MCF 10A (cell line): ENCODE measurements at regions not wholly inside any gene's neighbourhood (a gene's known extent, or its start where the extent isn't known, plus 50 kb on each side); places are given as distances from the start of the nearest gene placed in this dataset.

Experiments used
- BruUV-seq: library from RNA; stranded (reverse); fragments of 400-500 nt; replicated peaks from 2 replicates; lab custom pipeline; 2021; lab: Mats Ljungman, UMichigan
- CTCF ChIA-PET: fragments of 300-600 bp; sonication (Branson Sonifier 250); formaldehyde crosslinking; extraction: SDS; loops from one replicate; lab custom pipeline; 2021; ENCODE audit warnings: antibody characterized with exemption, inconsistent platforms; lab: Yijun Ruan, JAX
- POLR2A ChIA-PET: fragments of 300-600, 350-650 bp; sonication (Branson Sonifier 250); formaldehyde crosslinking; extraction: SDS; loops from one replicate; lab custom pipeline; 2020; ENCODE audit warnings: antibody characterized with exemption, inconsistent platforms; lab: Yijun Ruan, JAX
- DNase-seq: peaks from one replicate; pipeline ENCODE4 v3.0.0-alpha.2; 2018; ENCODE audit not compliant: unreplicated experiment
- H3K27ac Mint-ChIP-seq: one replicate; pipeline ENCODE4 v1.8.0; 2022; ENCODE audit warnings: mild to moderate bottlenecking, low read depth, mixed read lengths; ENCODE audit not compliant: unreplicated experiment
- H3K27me3 Mint-ChIP-seq: one replicate; pipeline ENCODE4 v1.8.0; 2022; ENCODE audit warnings: mixed read lengths; ENCODE audit not compliant: insufficient read depth, unreplicated experiment
- H3K36me3 Mint-ChIP-seq: one replicate; pipeline ENCODE4 v1.8.0; 2022; ENCODE audit warnings: mild to moderate bottlenecking, moderate library complexity, mixed read lengths; ENCODE audit not compliant: insufficient read depth, unreplicated experiment
- H3K4me1 Mint-ChIP-seq: one replicate; pipeline ENCODE4 v1.8.0; 2022; ENCODE audit warnings: mixed read lengths; ENCODE audit not compliant: insufficient read depth, unreplicated experiment
- H3K4me3 Mint-ChIP-seq: one replicate; pipeline ENCODE4 v1.8.0; 2022; ENCODE audit warnings: mild to moderate bottlenecking, moderate library complexity, mixed read lengths; ENCODE audit not compliant: unreplicated experiment
- H3K9me3 Mint-ChIP-seq: one replicate; pipeline ENCODE4 v1.8.0; 2022; ENCODE audit warnings: mixed read lengths; ENCODE audit not compliant: unreplicated experiment
- CTCF ChIP-seq: fragments of 200-600 bp; IDR thresholded peaks from one replicate; pipeline ENCODE4 v1.8.0; 2022; ENCODE audit warnings: antibody characterized with exemption, mild to moderate bottlenecking; ENCODE audit not compliant: unreplicated experiment
- intact Hi-C: fragments of 100-400 bp; cut with micrococcal nuclease; formaldehyde crosslinking; loops from 2 replicates; pipeline ENCODE4 v1.14.1; 2022

- ChIA-PET CTCF (no interaction called here), POLR2A (no interaction called here)
- no peaks in the 10 kb centered on the region for H3K36me3 Mint-ChIP-seq
- BruUV-seq: no TSS peak
- H3K9me3 Mint-ChIP-seq: no peaks in the 10 kb centered on the region
- intact Hi-C loops: no loop called here
- no peaks in the 10 kb centered on the region for H3K27me3 Mint-ChIP-seq
- H3K27ac Mint-ChIP-seq: no peak overlapping the region
- no peak for DNase-seq
- peaks cover 5% of the 10 kb centered on the region for H3K4me1 Mint-ChIP-seq
- no peak for TF ChIP-seq CTCF
- no peak overlapping the region for H3K4me3 Mint-ChIP-seq
These were observed 146.2 kb upstream of the SEMA6D start for GRCh38 chr15:47570881-47571640.

GRCh38 chr15:47573673-47574072, 143.6 kb upstream of the SEMA6D start:
- ChIA-PET POLR2A (interaction anchor here (0.6 kb wide), 1 partner anchor 451 kb away, joined by 3 read pairs; no protein-coding TSS in a partner anchor), CTCF (no interaction called here)
- no peak for TF ChIP-seq CTCF

GRCh38 chr15:47577000-47577399, 140.3 kb upstream of the SEMA6D start:
- Mint-ChIP-seq H3K27ac (no peak overlapping the region), H3K9me3 (no peaks in the 10 kb centered on the region), H3K27me3 (no peaks in the 10 kb centered on the region), H3K4me1 (peaks cover 14% of the 10 kb centered on the region), H3K36me3 (no peaks in the 10 kb centered on the region), H3K4me3 (no peak overlapping the region)
- TF ChIP-seq CTCF: no peak
- ChIA-PET CTCF (no interaction called here), POLR2A (interaction anchor here (0.5 kb wide), 1 partner anchor 10 kb away, joined by 4 read pairs; no protein-coding TSS in a partner anchor)
- BruUV-seq: no TSS peak
- DNase-seq: peak; percentile 11
- intact Hi-C loops: no loop called here

More at GRCh38 chr15:47573673-47574072, 143.6 kb upstream of the SEMA6D start:
- no TSS peak for BruUV-seq
- Mint-ChIP-seq H3K36me3 (no peaks in the 10 kb centered on the region), H3K4me1 (peaks cover 14% of the 10 kb centered on the region), H3K4me3 (no peak overlapping the region), H3K9me3 (no peaks in the 10 kb centered on the region), H3K27ac (no peak overlapping the region), H3K27me3 (no peaks in the 10 kb centered on the region)
- no peak for DNase-seq
- intact Hi-C loops: no loop called here

- no peak for TF ChIP-seq CTCF
- ChIA-PET POLR2A (no interaction called here), CTCF (interaction anchor here (0.6 to 0.7 kb wide), 4 partner anchors 105 to 558 kb away, joined by 3 read pairs; no protein-coding TSS in a partner anchor)
- no peak overlapping the region for H3K4me3 Mint-ChIP-seq
- no peaks in the 10 kb centered on the region for H3K36me3 Mint-ChIP-seq
- H3K27me3 Mint-ChIP-seq: no peaks in the 10 kb centered on the region
- DNase-seq: no peak
- no peak overlapping the region for H3K27ac Mint-ChIP-seq
- H3K9me3 Mint-ChIP-seq: no peaks in the 10 kb centered on the region
- H3K4me1 Mint-ChIP-seq: peaks cover 14% of the 10 kb centered on the region
- intact Hi-C loops: no loop called here
- no TSS peak for BruUV-seq
These were observed 139.8 kb upstream of the SEMA6D start for GRCh38 chr15:47577461-47577860.
